ENCODE measurements at regions not wholly inside any gene's neighbourhood (a gene's known extent, or its start where the extent isn't known, plus 50 kb on each side); places are given as distances from the start of the nearest gene placed in this dataset.

DNA sequence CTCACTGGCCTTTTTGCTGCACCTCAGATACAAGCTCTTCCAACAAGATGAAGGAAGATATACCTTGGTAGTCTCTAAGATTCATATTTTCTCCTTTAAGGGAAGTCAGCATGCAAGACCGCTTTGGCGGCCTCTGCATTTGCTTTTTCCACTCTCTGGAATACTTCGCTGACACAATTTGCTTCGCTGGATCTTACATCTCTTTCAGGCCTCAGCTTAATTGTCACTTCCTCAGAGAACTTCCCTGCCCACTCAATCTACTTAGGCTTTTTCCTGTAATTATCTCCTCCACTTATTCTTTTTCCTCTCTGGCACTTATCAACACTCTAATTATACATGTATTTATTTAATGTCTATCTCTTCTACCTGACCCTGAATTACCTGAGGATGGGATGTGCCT, 1131.1 kb upstream of the WWC1 start:
- DNase-seq (ENCODE audit: low read depth, low spot score) = no peak
- ChIA-PET CTCF (no interaction called here), POLR2A (no interaction called here)
- BruUV-seq (replicated peaks) = no TSS peak
- no peak for FAIRE-seq
- H3K27me3 ChIP-seq (ENCODE audit: control insufficient read depth in 2 of 2, insufficient read depth in 2 of 2, low read length in 2 of 2) = no peaks in the 10 kb centered on the region
- no peaks in the 10 kb centered on the region for H4K20me1 ChIP-seq (replicated peaks; ENCODE audit: control insufficient read depth, extremely low read depth, insufficient read depth, low read length)
- no peak overlapping the region for H3K4me3 ChIP-seq (replicated peaks in 1 of 3; ENCODE audit: insufficient read depth in 1 of 3, low read depth in 1 of 3, low read length in 3 of 3)
- no peak overlapping the region for H2AFZ ChIP-seq (ENCODE audit: low read depth, low read length)
- H3K36me3 ChIP-seq (ENCODE audit: control insufficient read depth in 2 of 2, extremely low read depth in 1 of 2, insufficient read depth in 2 of 2, low read length in 2 of 2) = no peaks in the 10 kb centered on the region
- H3K4me2 ChIP-seq (ENCODE audit: insufficient read depth, low read length) = no peak overlapping the region
- no peaks in the 10 kb centered on the region for H3K79me2 ChIP-seq (ENCODE audit: control insufficient read depth, insufficient read depth, low read length)
- intact Hi-C loops (cut with micrococcal nuclease) = no loop called here
- peaks cover 4% of the 10 kb centered on the region for H3K9me3 ChIP-seq (replicated peaks; ENCODE audit: control insufficient read depth, insufficient read depth, low read length)
- no peak for TF ChIP-seq JUN (IDR thresholded peaks at IDR 0.05; ENCODE audit: borderline replicate concordance, insufficient read depth, insufficient read length, low read depth)
- no peak for TF ChIP-seq POLR2AphosphoS5 (IDR thresholded peaks at IDR 0.05; ENCODE audit: insufficient read depth, low read depth, low read length)
- no peak for TF ChIP-seq GATA2 (IDR thresholded peaks at IDR 0.05; ENCODE audit: insufficient read depth, insufficient read length, low read depth, low read length)
- TF ChIP-seq FOS (IDR thresholded peaks at IDR 0.05; ENCODE audit: borderline replicate concordance, insufficient read depth, low read length) = no peak
- TF ChIP-seq, protein P1, sequence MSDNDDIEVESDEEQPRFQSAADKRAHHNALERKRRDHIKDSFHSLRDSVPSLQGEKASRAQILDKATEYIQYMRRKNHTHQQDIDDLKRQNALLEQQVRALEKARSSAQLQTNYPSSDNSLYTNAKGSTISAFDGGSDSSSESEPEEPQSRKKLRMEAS (IDR thresholded peaks at IDR 0.05; ENCODE audit: insufficient read depth, insufficient read length) = no peak
- TF ChIP-seq, protein P2, sequence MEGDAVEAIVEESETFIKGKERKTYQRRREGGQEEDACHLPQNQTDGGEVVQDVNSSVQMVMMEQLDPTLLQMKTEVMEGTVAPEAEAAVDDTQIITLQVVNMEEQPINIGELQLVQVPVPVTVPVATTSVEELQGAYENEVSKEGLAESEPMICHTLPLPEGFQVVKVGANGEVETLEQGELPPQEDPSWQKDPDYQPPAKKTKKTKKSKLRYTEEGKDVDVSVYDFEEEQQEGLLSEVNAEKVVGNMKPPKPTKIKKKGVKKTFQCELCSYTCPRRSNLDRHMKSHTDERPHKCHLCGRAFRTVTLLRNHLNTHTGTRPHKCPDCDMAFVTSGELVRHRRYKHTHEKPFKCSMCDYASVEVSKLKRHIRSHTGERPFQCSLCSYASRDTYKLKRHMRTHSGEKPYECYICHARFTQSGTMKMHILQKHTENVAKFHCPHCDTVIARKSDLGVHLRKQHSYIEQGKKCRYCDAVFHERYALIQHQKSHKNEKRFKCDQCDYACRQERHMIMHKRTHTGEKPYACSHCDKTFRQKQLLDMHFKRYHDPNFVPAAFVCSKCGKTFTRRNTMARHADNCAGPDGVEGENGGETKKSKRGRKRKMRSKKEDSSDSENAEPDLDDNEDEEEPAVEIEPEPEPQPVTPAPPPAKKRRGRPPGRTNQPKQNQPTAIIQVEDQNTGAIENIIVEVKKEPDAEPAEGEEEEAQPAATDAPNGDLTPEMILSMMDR (IDR thresholded peaks at IDR 0.05; ENCODE audit: extremely low read depth in 1 of 2, insufficient read depth in 1 of 2, low read depth in 1 of 2, low read length in 2 of 2) = no peak
- no peak for TF ChIP-seq MYC (IDR thresholded peaks at IDR 0.05; ENCODE audit: low read depth, low read length)
- TF ChIP-seq EZH2 (IDR thresholded peaks at IDR 0.05; ENCODE audit: borderline replicate concordance, low read depth, low read length, severe bottlenecking) = no peak
- no peak for TF ChIP-seq POLR2A (IDR thresholded peaks at IDR 0.05; ENCODE audit: low read depth, low read length)
- H3K9me1 ChIP-seq (replicated peaks; ENCODE audit: control insufficient read depth, extremely low read depth, insufficient read depth, low read length) = no peaks in the 10 kb centered on the region
- dilution Hi-C loops (cut with MboI; ENCODE audit: extremely low pct_ligation_motif_present, low sequenced_read_pairs) = no loop called here
- no peak overlapping the region for H3K27ac ChIP-seq (ENCODE audit: insufficient read depth, low read depth, low read length)
- H3K9ac ChIP-seq (replicated peaks; ENCODE audit: extremely low read depth, insufficient read depth, low read length) = no peak overlapping the region
- H3K4me1 ChIP-seq (ENCODE audit: control insufficient read depth, extremely low read depth, insufficient read depth, low read length) = no peaks in the 10 kb centered on the region

All from endothelial cell of umbilical vein (primary cell).